ENCODE measurements at regions not wholly inside any gene's neighbourhood (a gene's known extent, or its start where the extent isn't known, plus 50 kb on each side); places are given as distances from the start of the nearest gene placed in this dataset.

DNA sequence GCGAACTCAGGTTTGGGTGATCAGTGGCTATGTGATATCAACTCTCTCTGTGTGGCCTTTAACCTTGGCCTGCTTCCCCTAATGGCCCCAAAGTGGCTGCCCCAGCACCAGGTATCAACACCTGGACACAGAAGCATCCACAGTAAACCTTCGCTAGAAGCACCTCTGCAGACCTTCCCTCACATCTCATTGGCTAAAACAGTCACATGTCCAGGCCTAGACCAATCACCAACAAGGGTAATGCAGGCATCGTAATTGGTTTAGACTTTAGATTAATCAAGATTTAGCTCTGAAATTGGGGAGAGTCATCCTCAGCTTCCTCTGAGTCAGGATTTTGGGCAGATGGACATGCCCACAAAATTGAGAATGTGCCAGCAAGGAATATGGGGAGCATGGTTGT lies 92.5 kb upstream of the MYL2 start:
- Histone ChIP-seq H3K4me1 (ENCODE audit: control insufficient read depth in 1 of 2, insufficient read depth in 2 of 2, low read length in 2 of 2) (no peaks in the 10 kb centered on the region), H3K9me3 (ENCODE audit: control insufficient read depth in 1 of 2, low read length in 2 of 2) (peaks cover 0 to 6% of the 10 kb centered on the region in 2 donors), H3K27me3 (ENCODE audit: low read depth, low read length) (peaks cover 10% of the 10 kb centered on the region), H3K27ac (ENCODE audit: low read length) (no peak overlapping the region), H3K4me3 (ENCODE audit: low read depth in 1 of 2, low read length in 2 of 2) (no peak overlapping the region), H3K36me3 (ENCODE audit: control insufficient read depth in 1 of 2, insufficient read depth in 2 of 2, low read length in 2 of 2) (no peaks in the 10 kb centered on the region)

DNA sequence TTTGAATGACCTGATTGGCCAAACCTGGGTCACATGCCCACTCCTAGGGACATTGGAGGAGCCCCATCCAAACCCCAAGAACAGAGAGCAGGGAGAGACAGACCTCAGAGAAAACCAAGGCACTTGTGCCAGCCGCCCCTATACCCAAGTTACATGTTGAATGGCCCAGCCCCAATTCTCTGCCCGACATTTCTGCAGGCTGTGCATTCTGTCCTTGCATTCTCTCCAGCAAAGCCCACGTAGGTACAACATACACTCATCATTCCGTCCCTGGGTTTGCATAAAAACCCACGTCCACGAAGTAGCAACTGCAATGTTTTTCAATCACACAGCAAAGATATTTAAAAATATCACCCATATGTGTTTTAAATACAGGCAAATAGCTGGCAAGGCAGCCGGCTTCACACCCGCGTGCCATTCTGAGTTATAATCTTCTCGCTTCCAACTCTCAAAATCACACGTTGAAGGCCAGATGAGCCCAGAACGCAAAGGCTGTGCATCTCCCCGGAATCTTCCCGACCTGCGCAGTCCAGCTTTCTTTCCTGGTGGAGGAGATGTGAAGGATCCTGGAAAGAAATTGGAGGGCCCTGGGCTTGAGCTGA lies 91.7 kb upstream of the MYL2 start:
- H3K27ac ChIP-seq (ENCODE audit: low read length) = no peak overlapping the region
- H3K9me3 ChIP-seq (ENCODE audit: control insufficient read depth in 1 of 2, low read length in 2 of 2) = peaks cover 0 to 6% of the 10 kb centered on the region in 2 donors
- H3K27me3 ChIP-seq (ENCODE audit: low read depth, low read length) = peaks cover 6% of the 10 kb centered on the region
- H3K4me1 ChIP-seq (ENCODE audit: control insufficient read depth in 1 of 2, insufficient read depth in 2 of 2, low read length in 2 of 2) = no peaks in the 10 kb centered on the region
- no peaks in the 10 kb centered on the region for H3K36me3 ChIP-seq (ENCODE audit: control insufficient read depth in 1 of 2, insufficient read depth in 2 of 2, low read length in 2 of 2)
- H3K4me3 ChIP-seq (ENCODE audit: low read depth in 1 of 2, low read length in 2 of 2) = no peak overlapping the region

DNA sequence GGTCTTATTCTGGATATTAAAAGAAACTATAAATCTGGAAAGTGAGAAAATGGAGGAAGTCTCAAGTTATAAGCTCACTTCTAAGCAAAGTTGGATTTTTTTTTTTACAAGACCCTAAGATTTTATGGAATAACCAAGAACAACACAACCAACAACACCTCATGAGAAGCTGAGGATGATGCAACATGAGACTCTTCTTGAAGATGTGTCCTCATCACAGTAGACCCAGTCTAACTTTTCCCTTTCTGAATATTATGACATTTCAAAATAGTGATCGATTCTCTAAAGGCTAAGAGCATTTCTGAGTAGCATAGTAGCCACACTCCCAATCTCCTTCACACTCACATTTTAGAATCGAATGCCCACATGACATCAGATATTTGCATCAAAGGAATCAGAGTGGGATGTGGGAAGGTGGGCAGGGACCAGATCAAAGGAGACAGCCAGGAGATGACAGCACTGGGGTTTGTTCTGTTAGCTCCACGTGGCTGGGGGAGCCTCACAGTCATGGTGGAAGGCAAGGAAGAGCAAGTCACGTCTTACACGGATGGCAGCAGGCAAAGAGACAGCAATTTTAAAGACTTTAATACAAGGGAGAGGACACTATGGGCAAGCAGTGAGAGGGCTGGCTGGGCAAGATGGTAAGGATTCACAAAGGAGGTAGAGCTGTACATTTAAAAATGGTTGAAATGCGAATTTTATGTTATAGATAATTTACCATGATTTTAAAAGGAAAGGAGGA lies 90.7 kb upstream of the MYL2 start:
- Histone ChIP-seq H3K4me3 (ENCODE audit: low read depth in 1 of 2, low read length in 2 of 2) (no peak overlapping the region), H3K36me3 (ENCODE audit: control insufficient read depth in 1 of 2, insufficient read depth in 2 of 2, low read length in 2 of 2) (no peaks in the 10 kb centered on the region)

DNA sequence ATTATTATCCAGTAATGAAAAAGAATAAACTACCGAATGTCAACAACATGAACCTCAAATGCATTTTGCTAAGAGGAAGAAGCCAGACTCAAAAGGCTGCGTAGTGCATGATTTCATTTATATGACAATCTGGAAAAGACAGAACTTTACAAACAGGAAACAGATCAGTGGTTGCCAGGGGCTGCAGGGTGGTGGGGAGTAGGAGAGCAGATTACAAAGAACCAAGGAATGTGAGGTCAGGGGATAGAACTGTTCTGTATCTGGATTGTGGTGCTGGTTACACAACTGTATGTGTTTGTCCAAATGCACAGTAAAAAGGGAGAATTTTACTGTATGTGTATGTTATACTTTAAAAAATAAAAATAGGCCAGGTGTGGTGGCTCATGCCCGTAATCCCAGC lies 89.7 kb upstream of the MYL2 start:
- Histone ChIP-seq H3K27ac (ENCODE audit: low read length) (no peak overlapping the region), H3K4me1 (ENCODE audit: control insufficient read depth in 1 of 2, insufficient read depth in 2 of 2, low read length in 2 of 2) (no peaks in the 10 kb centered on the region), H3K27me3 (ENCODE audit: low read depth, low read length) (peaks cover 3% of the 10 kb centered on the region), H3K9me3 (ENCODE audit: control insufficient read depth in 1 of 2, low read length in 2 of 2) (peaks cover 0 to 6% of the 10 kb centered on the region in 2 donors), H3K4me3 (ENCODE audit: low read depth in 1 of 2, low read length in 2 of 2) (no peak overlapping the region), H3K36me3 (ENCODE audit: control insufficient read depth in 1 of 2, insufficient read depth in 2 of 2, low read length in 2 of 2) (no peaks in the 10 kb centered on the region)

More for the DNA sequence above, 90.7 kb upstream of the MYL2 start:
- Histone ChIP-seq H3K9me3 (ENCODE audit: control insufficient read depth in 1 of 2, low read length in 2 of 2) (peaks cover 0 to 6% of the 10 kb centered on the region in 2 donors), H3K4me1 (ENCODE audit: control insufficient read depth in 1 of 2, insufficient read depth in 2 of 2, low read length in 2 of 2) (no peaks in the 10 kb centered on the region), H3K27ac (ENCODE audit: low read length) (no peak overlapping the region), H3K27me3 (ENCODE audit: low read depth, low read length) (peaks cover 5% of the 10 kb centered on the region)

DNA sequence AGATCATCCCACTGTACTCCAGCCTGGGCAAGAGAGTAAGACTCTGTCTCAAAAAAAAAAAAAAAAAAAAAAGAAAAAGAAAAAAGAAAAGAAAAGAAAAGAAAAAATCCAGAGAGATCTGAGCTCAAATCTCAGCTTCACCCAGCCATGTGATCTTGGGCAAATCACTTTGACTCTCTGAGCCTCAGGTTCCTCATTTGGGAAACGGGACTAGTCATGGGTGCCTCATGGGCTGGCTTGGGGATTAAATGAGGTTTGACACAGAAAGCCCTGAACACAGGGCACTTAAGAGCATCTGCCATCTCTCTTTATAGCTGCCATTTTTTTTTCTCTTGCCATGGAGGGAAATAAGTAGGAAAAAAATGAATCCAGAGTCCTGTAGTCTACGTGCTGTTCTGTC lies 86.2 kb upstream of the MYL2 start:
- Histone ChIP-seq H3K4me1 (ENCODE audit: control insufficient read depth in 1 of 2, insufficient read depth in 2 of 2, low read length in 2 of 2) (no peaks in the 10 kb centered on the region), H3K27ac (ENCODE audit: low read length) (no peak overlapping the region), H3K36me3 (ENCODE audit: control insufficient read depth in 1 of 2, insufficient read depth in 2 of 2, low read length in 2 of 2) (no peaks in the 10 kb centered on the region), H3K9me3 (ENCODE audit: control insufficient read depth in 1 of 2, low read length in 2 of 2) (no peaks in the 10 kb centered on the region), H3K27me3 (ENCODE audit: low read depth, low read length) (no peaks in the 10 kb centered on the region), H3K4me3 (ENCODE audit: low read depth in 1 of 2, low read length in 2 of 2) (no peak overlapping the region)

GRCh38 chr12:110998971-110999370 lies 78.6 kb upstream of the MYL2 start:
- H3K4me1 ChIP-seq (ENCODE audit: control insufficient read depth in 1 of 2, insufficient read depth in 2 of 2, low read length in 2 of 2) = no peaks in the 10 kb centered on the region
- peaks cover 27 to 28% of the 10 kb centered on the region in 2 donors for H3K9me3 ChIP-seq (ENCODE audit: control insufficient read depth in 1 of 2, low read length in 2 of 2)
- H3K36me3 ChIP-seq (ENCODE audit: control insufficient read depth in 1 of 2, insufficient read depth in 2 of 2, low read length in 2 of 2) = no peaks in the 10 kb centered on the region
- H3K27ac ChIP-seq (ENCODE audit: low read length) = no peak overlapping the region
- no peaks in the 10 kb centered on the region for H3K27me3 ChIP-seq (ENCODE audit: low read depth, low read length)
- peak overlapping the region in 1 of 2 donors; percentile 9 for H3K4me3 ChIP-seq (ENCODE audit: low read depth in 1 of 2, low read length in 2 of 2)

- Histone ChIP-seq H3K36me3 (ENCODE audit: control insufficient read depth in 1 of 2, insufficient read depth in 2 of 2, low read length in 2 of 2) (no peaks in the 10 kb centered on the region), H3K4me1 (ENCODE audit: control insufficient read depth in 1 of 2, insufficient read depth in 2 of 2, low read length in 2 of 2) (no peaks in the 10 kb centered on the region), H3K9me3 (ENCODE audit: control insufficient read depth in 1 of 2, low read length in 2 of 2) (peaks cover 27 to 28% of the 10 kb centered on the region in 2 donors), H3K27ac (ENCODE audit: low read length) (no peak overlapping the region), H3K27me3 (ENCODE audit: low read depth, low read length) (no peaks in the 10 kb centered on the region), H3K4me3 (ENCODE audit: low read depth in 1 of 2, low read length in 2 of 2) (peak overlapping the region in 1 of 2 donors; percentile 9)
These were observed 77.8 kb upstream of the MYL2 start for GRCh38 chr12:110998165-110998564.

DNA sequence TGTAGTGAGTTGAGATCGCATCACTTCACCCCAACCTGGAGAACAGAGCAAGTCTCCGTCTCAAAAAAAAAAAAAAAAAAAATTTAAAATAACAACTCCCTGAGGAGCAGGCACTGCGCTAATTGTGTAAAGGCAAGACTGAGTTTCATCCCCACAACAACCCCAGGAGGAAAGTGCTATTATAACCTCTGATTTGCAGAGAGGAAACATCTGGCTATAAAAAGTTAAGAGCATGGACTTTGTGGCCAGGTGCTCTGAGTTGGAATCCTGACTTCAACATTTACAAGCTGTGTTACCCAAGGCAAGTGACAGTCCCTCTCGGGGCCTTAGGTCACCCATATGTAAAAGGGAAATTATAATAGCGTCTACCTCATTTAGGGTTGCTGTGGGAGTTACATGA lies 76.0 kb upstream of the MYL2 start:
- H3K27ac ChIP-seq (ENCODE audit: low read length) = no peak overlapping the region
- no peak overlapping the region for H3K4me3 ChIP-seq (ENCODE audit: low read depth in 1 of 2, low read length in 2 of 2)
- no peaks in the 10 kb centered on the region for H3K4me1 ChIP-seq (ENCODE audit: control insufficient read depth in 1 of 2, insufficient read depth in 2 of 2, low read length in 2 of 2)
- H3K9me3 ChIP-seq (ENCODE audit: control insufficient read depth in 1 of 2, low read length in 2 of 2) = peaks cover 27 to 28% of the 10 kb centered on the region in 2 donors
- no peaks in the 10 kb centered on the region for H3K36me3 ChIP-seq (ENCODE audit: control insufficient read depth in 1 of 2, insufficient read depth in 2 of 2, low read length in 2 of 2)
- H3K27me3 ChIP-seq (ENCODE audit: low read depth, low read length) = no peaks in the 10 kb centered on the region

GRCh38 chr12:110995615-110996014 lies 75.2 kb upstream of the MYL2 start:
- no peaks in the 10 kb centered on the region for H3K4me1 ChIP-seq (ENCODE audit: control insufficient read depth in 1 of 2, insufficient read depth in 2 of 2, low read length in 2 of 2)
- H3K9me3 ChIP-seq (ENCODE audit: control insufficient read depth in 1 of 2, low read length in 2 of 2) = peaks cover 27 to 28% of the 10 kb centered on the region in 2 donors
- H3K27me3 ChIP-seq (ENCODE audit: low read depth, low read length) = no peaks in the 10 kb centered on the region
- H3K36me3 ChIP-seq (ENCODE audit: control insufficient read depth in 1 of 2, insufficient read depth in 2 of 2, low read length in 2 of 2) = no peaks in the 10 kb centered on the region
- H3K4me3 ChIP-seq (ENCODE audit: low read depth in 1 of 2, low read length in 2 of 2) = no peak overlapping the region
- H3K27ac ChIP-seq (ENCODE audit: low read length) = no peak overlapping the region

GRCh38 chr12:110995016-110995415 lies 74.6 kb upstream of the MYL2 start:
- Histone ChIP-seq H3K36me3 (ENCODE audit: control insufficient read depth in 1 of 2, insufficient read depth in 2 of 2, low read length in 2 of 2) (no peaks in the 10 kb centered on the region), H3K27me3 (ENCODE audit: low read depth, low read length) (no peaks in the 10 kb centered on the region), H3K9me3 (ENCODE audit: control insufficient read depth in 1 of 2, low read length in 2 of 2) (peaks cover 27 to 28% of the 10 kb centered on the region in 2 donors), H3K4me3 (ENCODE audit: low read depth in 1 of 2, low read length in 2 of 2) (no peak overlapping the region), H3K4me1 (ENCODE audit: control insufficient read depth in 1 of 2, insufficient read depth in 2 of 2, low read length in 2 of 2) (no peaks in the 10 kb centered on the region), H3K27ac (ENCODE audit: low read length) (no peak overlapping the region)

DNA sequence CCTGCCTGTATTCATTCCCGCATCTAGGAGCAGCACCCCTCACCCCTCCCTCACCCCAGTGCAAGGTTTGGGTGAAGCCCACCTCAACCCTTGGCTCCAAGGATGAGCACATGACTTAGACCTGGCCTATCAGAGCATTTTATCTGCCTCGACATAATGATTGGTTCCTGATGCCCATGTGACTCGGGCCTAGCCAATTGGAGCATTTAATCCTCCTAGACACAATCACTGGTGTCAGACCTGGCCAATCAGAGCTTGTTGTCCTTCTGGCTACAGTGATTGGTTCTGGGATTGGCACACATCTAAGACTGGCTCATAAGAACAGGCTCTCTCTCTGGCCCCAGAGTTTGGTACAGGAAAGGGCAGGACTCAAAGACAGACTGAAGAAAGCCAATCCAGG lies 73.1 kb upstream of the MYL2 start:
- H3K4me1 ChIP-seq (ENCODE audit: control insufficient read depth in 1 of 2, insufficient read depth in 2 of 2, low read length in 2 of 2) = no peaks in the 10 kb centered on the region
- H3K27ac ChIP-seq (ENCODE audit: low read length) = no peak overlapping the region
- H3K27me3 ChIP-seq (ENCODE audit: low read depth, low read length) = no peaks in the 10 kb centered on the region
- no peak overlapping the region for H3K4me3 ChIP-seq (ENCODE audit: low read depth in 1 of 2, low read length in 2 of 2)
- H3K9me3 ChIP-seq (ENCODE audit: control insufficient read depth in 1 of 2, low read length in 2 of 2) = peaks cover 15% of the 10 kb centered on the region in 2 donors
- H3K36me3 ChIP-seq (ENCODE audit: control insufficient read depth in 1 of 2, insufficient read depth in 2 of 2, low read length in 2 of 2) = no peaks in the 10 kb centered on the region

Data from muscle layer of duodenum (tissue), 2 donors.